KMS-11 (cell line): ENCODE measurements at regions not wholly inside any gene's neighbourhood (a gene's known extent, or its start where the extent isn't known, plus 50 kb on each side); places are given as distances from the start of the nearest gene placed in this dataset.

Experiments used
- H2AFZ ChIP-seq: fragments of 200-600 bp; sonication (generic); 2 replicates; pipeline ENCODE4 v1.6.1; 2016; ENCODE audit warnings: antibody characterized with exemption, mixed run types, low read depth
- H3K27ac ChIP-seq: fragments of 200-600 bp; sonication (generic); 2 replicates; pipeline ENCODE4 v1.6.1; 2016; ENCODE audit warnings: mild to moderate bottlenecking, mixed run types
- H3K27me3 ChIP-seq: fragments of 200-600 bp; sonication (generic); 2 replicates; pipeline ENCODE4 v1.6.1; 2017; ENCODE audit warnings: mild to moderate bottlenecking, low read depth, mixed run types, moderate library complexity; ENCODE audit not compliant: insufficient read depth
- H3K36me3 ChIP-seq: fragments of 200-600 bp; sonication (generic); 2 replicates; pipeline ENCODE4 v1.6.1; 2017; ENCODE audit warnings: mild to moderate bottlenecking, mixed run types; ENCODE audit not compliant: insufficient read depth
- H3K4me1 ChIP-seq: fragments of 200-600 bp; sonication (generic); 2 replicates; pipeline ENCODE4 v1.6.1; 2016; ENCODE audit warnings: mild to moderate bottlenecking, low read depth, mixed run types; ENCODE audit not compliant: poor library complexity, severe bottlenecking
- H3K4me2 ChIP-seq: fragments of 200-600 bp; sonication (generic); 2 replicates; pipeline ENCODE4 v1.7.0; 2016; ENCODE audit warnings: mild to moderate bottlenecking, mixed run types
- H3K4me3 ChIP-seq: fragments of 200-600 bp; sonication (generic); IDR thresholded peaks from 2 replicates; pipeline ENCODE4 v1.6.1; 2017; ENCODE audit warnings: low read depth, low read length, mixed read lengths; ENCODE audit not compliant: insufficient read depth
- H3K79me2 ChIP-seq: fragments of 200-600 bp; sonication (generic); 2 replicates; pipeline ENCODE4 v1.6.1; 2016; ENCODE audit warnings: low read depth, mixed run types; ENCODE audit not compliant: insufficient read depth
- H3K9ac ChIP-seq: fragments of 200-600 bp; sonication (generic); 2 replicates; pipeline ENCODE4 v1.6.1; 2016; ENCODE audit warnings: mild to moderate bottlenecking, mixed run types
- H4K20me1 ChIP-seq: fragments of 200-600 bp; sonication (generic); 2 replicates; pipeline ENCODE4 v1.6.1; 2016; ENCODE audit warnings: mild to moderate bottlenecking, mixed run types; ENCODE audit not compliant: insufficient read depth
- CTCF ChIP-seq: fragments of 200-600 bp; sonication (generic); conservative IDR thresholded peaks from 2 replicates; pipeline ENCODE4 v1.6.1; 2017; ENCODE audit warnings: low read depth, mild to moderate bottlenecking, antibody characterized with exemption, low read length, moderate library complexity, mixed read lengths

GRCh38 chr15:60115579-60116380, 111.7 kb downstream of the FOXB1 start:
- Histone ChIP-seq H3K79me2 (no peaks in the 10 kb centered on the region), H3K27me3 (no peaks in the 10 kb centered on the region), H4K20me1 (no peaks in the 10 kb centered on the region), H3K4me2 (no peak overlapping the region), H3K4me1 (peaks cover 42% of the 10 kb centered on the region), H3K9ac (no peak overlapping the region), H3K4me3 (no peak overlapping the region), H3K27ac (no peak overlapping the region), H2AFZ (no peak overlapping the region), H3K36me3 (no peaks in the 10 kb centered on the region)
- no peak for TF ChIP-seq CTCF

GRCh38 chr15:60116456-60117089, 112.5 kb downstream of the FOXB1 start:
- Histone ChIP-seq H3K27me3 (no peaks in the 10 kb centered on the region), H3K79me2 (no peaks in the 10 kb centered on the region), H3K27ac (no peak overlapping the region), H3K36me3 (no peaks in the 10 kb centered on the region), H2AFZ (no peak overlapping the region), H4K20me1 (no peaks in the 10 kb centered on the region), H3K4me1 (peaks cover 50% of the 10 kb centered on the region), H3K9ac (no peak overlapping the region), H3K4me2 (no peak overlapping the region), H3K4me3 (no peak overlapping the region)
- TF ChIP-seq CTCF: no peak

GRCh38 chr15:60118146-60118545, 114.0 kb downstream of the FOXB1 start:
- Histone ChIP-seq H3K4me1 (peaks cover 66% of the 10 kb centered on the region), H3K4me2 (peak overlapping the region; percentile 68)
- TF ChIP-seq CTCF: no peak

DNA sequence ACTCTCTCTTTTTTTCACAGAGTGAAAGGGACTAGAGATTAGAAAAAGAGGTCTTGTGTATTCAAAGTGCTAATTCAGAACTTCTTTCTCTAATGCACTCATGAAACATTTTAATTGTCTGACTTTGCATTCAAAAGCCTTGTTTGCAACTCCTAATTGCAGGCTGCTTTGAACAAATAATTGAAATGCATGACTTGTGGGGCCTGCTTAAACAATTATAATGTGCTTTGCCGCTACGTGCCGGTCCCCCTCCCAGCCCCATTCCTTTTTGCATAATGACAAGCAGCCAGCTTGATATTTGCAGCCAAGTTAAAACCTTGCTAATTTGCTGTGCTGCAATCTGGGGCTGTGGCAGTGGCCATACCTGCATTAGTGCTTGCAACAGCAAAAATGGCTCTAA, 114.5 kb downstream of the FOXB1 start:
- H4K20me1 ChIP-seq: no peaks in the 10 kb centered on the region
- no peaks in the 10 kb centered on the region for H3K36me3 ChIP-seq
- H3K4me2 ChIP-seq: peak overlapping the region; percentile 68
- H3K27ac ChIP-seq: peak overlapping the region; percentile 68
- no peak for TF ChIP-seq CTCF
- peak overlapping the region; percentile 17; the same call in 1 of the 2 replicates for H2AFZ ChIP-seq
- no peak overlapping the region for H3K4me3 ChIP-seq
- no peaks in the 10 kb centered on the region for H3K79me2 ChIP-seq
- no peaks in the 10 kb centered on the region for H3K27me3 ChIP-seq
- no peak overlapping the region for H3K9ac ChIP-seq
- H3K4me1 ChIP-seq: peaks cover 70% of the 10 kb centered on the region

More at GRCh38 chr15:60118146-60118545, 114.0 kb downstream of the FOXB1 start:
- Histone ChIP-seq H3K4me3 (no peak overlapping the region), H4K20me1 (no peaks in the 10 kb centered on the region), H3K27me3 (no peaks in the 10 kb centered on the region), H3K9ac (no peak overlapping the region), H2AFZ (peak overlapping the region; percentile 17; the same call in 1 of the 2 replicates), H3K79me2 (no peaks in the 10 kb centered on the region), H3K36me3 (no peaks in the 10 kb centered on the region), H3K27ac (peak overlapping the region; percentile 68; the same call in 1 of the 2 replicates)
